HG03045 (cell line): ENCODE measurements at regions not wholly inside any gene's neighbourhood (a gene's known extent, or its start where the extent isn't known, plus 50 kb on each side); places are given as distances from the start of the nearest gene placed in this dataset.

Experiments
- ATAC-seq: cut with Tn5 transposase; IDR thresholded peaks from one replicate; pipeline ENCODE4 v1.9.1; 2021; ENCODE audit warnings: mild to moderate bottlenecking, moderate library complexity; ENCODE audit not compliant: unreplicated experiment

- ATAC-seq = peak; percentile 87
These were observed 315.8 kb upstream of the SATB1 start for GRCh38 chr3:18740631-18741583.

DNA sequence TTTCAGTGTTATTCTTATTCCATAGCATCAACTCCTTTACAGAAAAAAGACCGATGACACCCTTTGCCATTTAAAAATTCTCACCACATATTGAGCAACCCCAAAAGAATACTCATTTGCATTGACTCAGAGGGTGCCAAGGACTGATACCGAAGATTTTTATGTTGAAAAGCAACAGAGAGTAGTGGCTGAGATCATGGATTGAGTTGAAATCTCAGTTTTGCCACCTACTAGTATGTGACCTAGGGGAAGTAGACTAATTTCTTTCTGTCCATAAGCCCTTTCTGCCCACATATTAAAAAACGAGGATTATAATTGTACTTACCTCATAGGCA lies 313.9 kb upstream of the SATB1 start:
- peak; percentile 37 for ATAC-seq

DNA sequence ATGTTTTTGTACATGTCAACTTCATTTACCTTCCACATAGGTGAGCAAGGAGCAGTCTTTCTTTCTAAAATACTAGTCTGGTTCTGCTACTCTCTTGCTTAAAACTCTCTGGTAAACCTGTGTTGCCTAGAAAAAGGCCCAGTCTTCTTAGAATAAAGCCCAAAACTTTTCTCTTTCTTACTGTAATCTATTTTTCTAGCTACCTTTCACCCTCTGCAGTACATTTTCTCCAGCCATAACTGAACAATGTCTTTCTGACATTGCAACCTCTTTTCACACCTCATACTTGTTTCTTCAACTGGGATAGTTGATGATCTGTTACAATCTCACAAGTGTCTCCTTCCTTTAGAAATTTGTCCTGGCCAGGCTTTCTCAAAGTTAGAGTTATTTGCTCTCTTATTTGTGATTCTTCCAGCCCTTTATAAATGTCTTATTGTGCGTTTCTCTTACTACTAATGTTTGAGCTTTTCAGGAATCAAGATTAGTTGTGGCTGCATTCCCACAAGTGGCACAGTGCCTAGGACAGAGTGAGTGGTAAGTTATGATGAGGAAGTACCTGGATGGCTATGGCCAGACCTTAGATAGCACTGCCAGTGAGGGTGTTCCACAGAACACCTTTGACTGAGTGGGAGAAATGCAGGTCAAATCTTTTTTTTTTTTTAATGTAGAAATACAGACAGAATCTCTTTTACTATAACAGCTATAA lies 313.4 kb upstream of the SATB1 start:
- ATAC-seq = no peak

GRCh38 chr3:18735005-18735404 lies 309.9 kb upstream of the SATB1 start:
- no peak for ATAC-seq

- no peak for ATAC-seq
These were observed 309.2 kb upstream of the SATB1 start for GRCh38 chr3:18734309-18734708.

- no peak for ATAC-seq
These were observed 307.3 kb upstream of the SATB1 start for GRCh38 chr3:18732474-18732873.

DNA sequence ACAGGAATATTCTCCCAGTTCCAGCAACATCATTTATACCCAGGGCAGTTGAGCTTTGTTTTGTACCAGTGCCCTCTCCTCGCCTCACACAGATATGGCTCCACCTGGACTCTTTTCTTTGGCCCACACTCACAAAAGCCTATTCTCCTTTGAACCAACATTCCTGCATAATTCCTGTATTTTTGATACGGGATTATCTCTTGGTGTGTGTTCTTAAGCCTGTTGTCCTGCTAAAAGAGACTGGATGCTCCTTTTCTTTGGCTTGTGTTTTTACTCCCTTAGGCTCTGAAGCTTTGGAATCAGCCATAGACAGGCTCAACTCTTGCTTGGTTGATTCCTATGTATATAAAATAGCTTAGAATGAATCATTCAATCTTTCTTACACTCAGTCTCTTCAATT lies 305.4 kb upstream of the SATB1 start:
- no peak for ATAC-seq

DNA sequence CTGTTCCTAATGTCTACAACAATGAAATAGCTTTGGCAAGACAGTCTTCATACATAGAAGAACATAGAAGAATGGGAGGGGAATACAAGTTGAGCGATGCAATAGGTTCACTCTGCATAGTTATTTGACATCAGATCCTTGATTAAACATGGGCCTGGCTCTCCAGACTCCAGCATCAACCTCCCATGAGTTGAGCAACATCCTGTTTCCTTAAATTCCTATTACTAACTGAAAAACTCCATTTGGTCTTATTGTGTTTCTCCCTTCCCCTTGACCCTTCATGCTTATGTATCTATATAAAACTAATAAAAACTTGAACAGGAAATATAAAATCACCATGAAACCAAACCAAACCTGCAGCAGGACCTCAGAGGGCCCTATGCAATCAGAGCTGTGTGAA lies 304.5 kb upstream of the SATB1 start:
- no peak for ATAC-seq

DNA sequence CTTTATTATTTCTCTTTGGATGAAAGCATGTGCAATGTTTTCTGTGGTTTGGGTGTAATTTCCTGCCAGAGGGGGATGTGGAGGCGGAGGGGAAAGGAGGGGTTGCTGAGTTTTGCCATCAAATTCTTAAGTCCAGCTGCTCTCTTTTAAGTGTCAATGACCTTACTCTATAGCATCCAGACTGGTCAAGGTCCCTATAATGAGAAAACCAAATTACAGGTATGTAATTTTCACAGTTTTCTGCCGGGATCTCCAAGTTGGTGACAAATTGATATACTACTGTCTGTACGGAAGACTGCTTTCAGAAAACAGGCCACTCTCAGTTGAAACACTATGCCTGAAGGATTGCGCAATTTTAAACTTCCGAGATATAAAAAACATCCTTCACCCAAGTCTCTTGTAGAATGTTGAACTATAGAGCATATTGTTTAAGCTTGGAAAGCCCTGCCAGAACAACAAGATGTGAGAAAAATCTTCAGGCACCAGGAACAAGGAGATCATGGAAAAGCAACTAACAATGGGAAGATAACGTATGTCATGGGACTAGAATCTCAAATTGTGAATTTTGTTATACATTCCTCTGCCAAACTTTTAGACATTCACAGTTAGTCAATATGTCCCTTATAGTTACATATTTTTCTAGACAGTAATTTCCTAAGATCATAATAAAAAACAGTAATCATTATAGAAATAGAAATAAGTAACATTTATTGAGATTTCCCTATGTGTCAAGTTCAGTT lies 300.7 kb upstream of the SATB1 start:
- ATAC-seq = no peak

DNA sequence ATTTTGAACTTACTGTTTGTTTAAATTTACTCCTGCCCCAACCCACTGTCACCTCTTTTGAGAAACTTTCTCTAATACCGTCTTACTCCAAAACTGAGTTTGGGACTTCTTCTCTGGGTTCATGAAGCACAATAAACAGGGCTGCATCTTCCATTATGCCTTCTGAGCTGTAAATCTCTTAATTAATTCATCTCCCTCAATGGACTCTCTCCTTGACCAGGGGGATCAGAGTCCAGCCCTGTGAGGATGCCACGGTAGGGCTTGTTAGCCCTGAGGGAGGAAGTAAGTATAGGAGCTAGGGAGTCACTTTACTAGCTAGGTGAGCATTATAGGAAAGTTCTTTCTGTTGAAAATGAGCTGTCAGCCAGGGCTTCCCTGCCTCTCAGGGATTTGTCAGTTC lies 299.3 kb upstream of the SATB1 start:
- no peak for ATAC-seq

DNA sequence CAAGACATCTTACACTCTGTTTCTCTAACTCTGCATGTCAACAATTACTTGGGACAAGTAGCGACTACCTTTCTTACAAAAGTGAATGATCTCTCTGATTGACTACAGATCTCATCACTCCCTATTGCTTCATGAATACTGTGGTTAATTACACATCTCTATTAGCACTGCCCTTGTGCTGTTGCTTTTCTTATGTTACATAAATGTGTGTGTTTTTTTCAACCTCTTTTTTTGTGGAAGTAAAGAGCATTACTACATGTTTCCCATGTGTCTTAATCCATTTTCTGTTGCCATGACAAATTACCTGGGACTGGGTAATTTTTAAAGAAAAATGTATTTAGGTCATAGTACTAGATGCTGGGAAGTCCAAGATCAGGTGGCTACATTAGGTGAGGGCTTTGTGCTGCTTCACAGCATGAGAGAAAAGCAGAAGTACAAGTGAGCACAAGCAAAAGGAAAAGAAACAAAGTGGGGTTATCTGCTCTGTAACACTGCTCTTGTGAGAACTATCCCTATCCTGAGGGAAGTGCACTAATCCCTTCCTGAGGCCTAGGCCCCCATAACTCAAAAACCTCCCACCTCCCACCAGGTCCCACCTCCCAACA lies 298.2 kb upstream of the SATB1 start:
- no peak for ATAC-seq

DNA sequence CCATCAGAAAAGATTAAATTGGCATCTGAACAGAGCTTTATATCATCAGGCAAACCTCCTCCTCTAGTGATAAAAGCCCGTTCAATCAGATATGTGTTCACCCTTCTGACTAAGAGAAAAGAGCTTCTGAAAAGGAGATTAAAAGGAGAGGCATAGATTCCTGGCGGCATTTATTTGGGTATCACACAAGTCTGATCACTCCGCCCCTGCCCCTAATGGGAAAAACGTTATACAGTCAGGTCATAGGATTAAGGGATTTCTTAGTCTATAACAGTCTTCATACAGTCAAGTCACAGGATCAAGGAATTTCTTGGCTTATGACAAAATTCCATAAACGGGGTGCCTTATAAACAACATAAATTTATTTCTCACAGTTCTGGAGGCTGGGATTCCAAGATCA lies 295.4 kb upstream of the SATB1 start:
- no peak for ATAC-seq

GRCh38 chr3:18717598-18717997 lies 292.5 kb upstream of the SATB1 start:
- no peak for ATAC-seq

- ATAC-seq = no peak
These were observed 291.7 kb upstream of the SATB1 start for GRCh38 chr3:18716821-18717220.

DNA sequence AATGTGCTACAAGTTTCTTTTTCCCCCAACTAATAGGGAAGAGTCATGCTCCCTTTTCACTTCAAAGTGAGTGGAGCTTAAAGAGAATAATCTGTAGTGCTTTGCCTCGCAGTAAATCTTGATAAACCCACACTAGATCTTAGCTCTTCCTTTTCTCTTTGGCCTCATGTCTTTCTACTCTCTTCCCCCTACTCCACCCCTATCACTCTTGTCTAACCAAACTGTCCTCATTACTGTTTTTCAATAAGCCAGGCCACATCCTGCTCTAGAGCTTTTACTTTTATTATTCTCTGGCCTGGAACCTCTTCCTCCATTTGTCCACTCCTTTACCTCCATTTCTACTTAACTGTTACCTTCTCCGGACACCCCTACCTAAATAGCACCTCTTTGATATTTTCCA lies 291.0 kb upstream of the SATB1 start:
- no peak for ATAC-seq

GRCh38 chr3:18715208-18715607 lies 290.1 kb upstream of the SATB1 start:
- ATAC-seq = no peak

DNA sequence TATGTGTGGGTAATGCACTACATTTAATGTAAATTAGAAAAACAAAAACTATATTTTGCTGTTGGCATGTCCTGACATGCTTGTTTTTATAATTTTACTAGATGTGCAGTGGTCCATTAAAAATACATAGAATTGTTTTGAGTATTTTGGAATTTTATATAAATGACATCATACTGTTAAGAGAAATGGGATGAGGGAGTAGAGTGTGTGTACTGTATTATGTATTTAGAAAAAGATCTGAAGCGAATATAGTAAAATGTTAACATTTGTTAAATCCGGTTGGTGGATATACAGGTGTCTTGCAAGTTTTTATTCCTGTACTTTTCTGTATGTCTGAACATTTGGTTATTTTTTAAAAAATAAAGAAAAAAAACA lies 288.4 kb upstream of the SATB1 start:
- no peak for ATAC-seq

GRCh38 chr3:18712713-18713576 lies 287.8 kb upstream of the SATB1 start:
- no peak for ATAC-seq

DNA sequence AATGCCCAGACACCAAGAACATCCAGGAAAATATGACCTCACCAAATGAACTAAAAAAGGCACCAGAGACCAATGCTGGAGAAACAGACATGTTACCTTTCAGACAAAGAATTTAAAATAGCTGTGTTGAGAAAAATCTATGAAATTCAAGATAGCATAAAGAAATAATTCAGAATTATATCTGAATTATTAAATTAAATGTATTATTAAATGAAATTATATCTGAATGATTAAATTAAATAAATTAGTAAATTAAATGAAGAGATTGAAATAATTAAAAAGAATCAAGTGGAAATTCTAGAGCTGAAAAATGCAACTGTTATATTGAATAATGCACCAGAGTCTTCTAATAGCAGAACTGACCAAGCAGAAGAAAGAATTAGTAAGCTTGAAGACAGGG lies 279.2 kb upstream of the SATB1 start:
- ATAC-seq = no peak

DNA sequence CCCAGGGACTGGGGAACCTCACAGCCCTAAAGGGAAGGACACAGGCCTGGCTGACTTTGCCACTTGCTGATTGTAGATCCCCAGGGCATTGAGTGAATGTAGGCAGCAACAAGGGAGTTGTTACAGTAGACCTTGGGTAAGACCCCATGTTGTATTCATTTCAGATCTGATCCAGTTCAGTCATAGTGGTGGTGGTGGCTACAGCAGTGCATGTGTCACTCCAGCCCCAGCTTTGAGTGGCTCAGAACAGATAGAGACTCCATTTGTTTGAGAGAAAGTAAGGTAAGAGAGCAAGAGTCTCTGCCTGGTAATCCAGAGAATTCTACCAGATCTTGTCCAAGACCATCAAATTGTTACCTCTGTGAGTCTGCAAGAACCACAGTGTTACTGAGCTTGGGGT lies 278.7 kb upstream of the SATB1 start:
- ATAC-seq = no peak
